ENCODE measurements at regions not wholly inside any gene's neighbourhood (a gene's known extent, or its start where the extent isn't known, plus 50 kb on each side); places are given as distances from the start of the nearest gene placed in this dataset.
A peak's percentile ranks its signal among the peaks of the same experiment; 100 is the strongest.

GRCh38 chr4:151962138-151962823 lies 201.5 kb upstream of the GATB start:
- no peak for TF ChIP-seq CTCF (IDR thresholded peaks at IDR 0.05; ENCODE audit: unreplicated experiment)
- Mint-ChIP-seq H3K9me3 (ENCODE audit: low read depth) (no peaks in the 10 kb centered on the region), H3K27me3 (peaks cover 4% of the 10 kb centered on the region), H3K27ac (no peak overlapping the region), H3K36me3 (ENCODE audit: insufficient read depth) (no peaks in the 10 kb centered on the region), H3K4me1 (ENCODE audit: low read depth) (peaks cover 7% of the 10 kb centered on the region), H3K4me3 (ENCODE audit: low read depth) (no peak overlapping the region)
- no peak for DNase-seq (ENCODE audit: low spot score, unreplicated experiment)

GRCh38 chr4:151961456-151961855 lies 200.6 kb upstream of the GATB start:
- no peak for TF ChIP-seq CTCF (IDR thresholded peaks at IDR 0.05; ENCODE audit: unreplicated experiment)
- Mint-ChIP-seq H3K27ac (no peak overlapping the region), H3K27me3 (peaks cover 4% of the 10 kb centered on the region), H3K9me3 (ENCODE audit: low read depth) (no peaks in the 10 kb centered on the region), H3K36me3 (ENCODE audit: insufficient read depth) (no peaks in the 10 kb centered on the region), H3K4me1 (ENCODE audit: low read depth) (peaks cover 14% of the 10 kb centered on the region), H3K4me3 (ENCODE audit: low read depth) (no peak overlapping the region)
- no peak for DNase-seq (ENCODE audit: low spot score, unreplicated experiment)

GRCh38 chr4:151960449-151961230 lies 199.8 kb upstream of the GATB start:
- Mint-ChIP-seq H3K9me3 (ENCODE audit: low read depth) (no peaks in the 10 kb centered on the region), H3K36me3 (ENCODE audit: insufficient read depth) (no peaks in the 10 kb centered on the region), H3K27ac (no peak overlapping the region), H3K4me3 (ENCODE audit: low read depth) (no peak overlapping the region), H3K27me3 (peaks cover 4% of the 10 kb centered on the region), H3K4me1 (ENCODE audit: low read depth) (peaks cover 15% of the 10 kb centered on the region)
- DNase-seq (ENCODE audit: low spot score, unreplicated experiment) = no peak
- no peak for TF ChIP-seq CTCF (IDR thresholded peaks at IDR 0.05; ENCODE audit: unreplicated experiment)

- Mint-ChIP-seq H3K27ac (peak overlapping the region; percentile 12), H3K4me1 (ENCODE audit: low read depth) (peaks cover 15% of the 10 kb centered on the region), H3K4me3 (ENCODE audit: low read depth) (no peak overlapping the region)
Measured at GRCh38 chr4:151957153-151957552, 196.3 kb upstream of the GATB start.

More at GRCh38 chr4:151957153-151957552, 196.3 kb upstream of the GATB start:
- H3K27me3 Mint-ChIP-seq = peaks cover 15% of the 10 kb centered on the region
- H3K36me3 Mint-ChIP-seq (ENCODE audit: insufficient read depth) = no peaks in the 10 kb centered on the region
- H3K9me3 Mint-ChIP-seq (ENCODE audit: low read depth) = no peaks in the 10 kb centered on the region
- DNase-seq (ENCODE audit: low spot score, unreplicated experiment) = peak; percentile 13
- peak; percentile 34 for TF ChIP-seq CTCF (IDR thresholded peaks at IDR 0.05; ENCODE audit: unreplicated experiment)

Measured in progenitor cell of endocrine pancreas (in vitro differentiated cells).